GM12874 (cell line): ENCODE measurements at regions not wholly inside any gene's neighbourhood (a gene's known extent, or its start where the extent isn't known, plus 50 kb on each side); places are given as distances from the start of the nearest gene placed in this dataset.

Experiments
- CTCF ChIP-seq: IDR thresholded peaks from 2 replicates; pipeline ENCODE4 v1.5.1; 2011; ENCODE audit warnings: low read depth, mild to moderate bottlenecking, control low read depth, low read length, moderate library complexity; ENCODE audit not compliant: insufficient read depth

- TF ChIP-seq CTCF = no peak
Measured at GRCh38 chr2:34001557-34001956, 402.5 kb upstream of the FAM98A start.

DNA sequence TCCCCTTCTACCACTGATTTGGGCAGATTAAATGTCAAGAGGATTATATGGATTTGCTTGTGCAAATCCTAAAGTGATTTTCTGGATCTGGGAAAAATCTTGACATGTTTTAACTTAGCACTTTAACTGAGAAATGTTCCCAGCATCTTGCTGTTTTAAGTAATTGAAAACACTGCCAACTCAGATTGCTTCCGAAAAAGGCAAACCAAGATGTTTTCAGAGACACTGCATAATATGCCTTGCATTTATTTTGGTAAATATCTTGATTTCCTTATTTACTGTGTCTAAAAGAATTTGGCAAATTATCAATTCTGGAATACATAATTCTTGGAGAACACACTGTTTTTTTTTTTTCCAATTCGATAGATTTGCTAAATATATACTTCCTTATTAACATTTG lies 385.0 kb upstream of the FAM98A start:
- no peak for TF ChIP-seq CTCF

DNA sequence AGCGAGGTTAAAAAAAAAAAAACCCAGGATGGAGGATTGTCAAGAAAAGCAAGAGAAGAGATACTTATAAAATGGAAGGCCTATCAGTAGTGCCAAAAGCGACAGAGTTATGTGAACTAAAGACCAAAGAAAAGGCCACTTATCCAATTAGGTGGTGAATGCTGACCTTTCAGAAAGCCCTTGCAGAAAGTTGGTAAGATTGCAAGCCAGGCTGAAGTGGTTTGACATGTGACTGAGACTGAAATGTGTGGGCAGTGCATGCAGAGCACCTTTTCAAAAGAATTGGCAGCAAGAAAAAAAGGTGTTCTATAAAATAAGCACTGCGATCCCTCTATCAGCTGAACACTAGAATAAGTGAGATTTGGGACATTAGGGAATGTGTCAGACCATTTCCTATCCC lies 379.4 kb upstream of the FAM98A start:
- TF ChIP-seq CTCF = no peak

- no peak for TF ChIP-seq CTCF
Measured at GRCh38 chr2:33975498-33975897, 376.4 kb upstream of the FAM98A start.

GRCh38 chr2:33967103-33967502 lies 368.0 kb upstream of the FAM98A start:
- no peak for TF ChIP-seq CTCF

GRCh38 chr2:33958591-33958990 lies 359.5 kb upstream of the FAM98A start:
- TF ChIP-seq CTCF = no peak

GRCh38 chr2:33949371-33949770 lies 350.3 kb upstream of the FAM98A start:
- TF ChIP-seq CTCF = no peak

- TF ChIP-seq CTCF = no peak
Measured at GRCh38 chr2:33946193-33946592, 347.1 kb upstream of the FAM98A start.
